CD4-positive, alpha-beta T cell (primary cell): ENCODE measurements at regions not wholly inside any gene's neighbourhood (a gene's known extent, or its start where the extent isn't known, plus 50 kb on each side); places are given as distances from the start of the nearest gene placed in this dataset.

Experiments used
- ATAC-seq: fragments of 200-7000 bp; cut with Tn5 transposase; one replicate; pipeline ENCODE4 v1.10.0; 2022; ENCODE audit warnings: mild to moderate bottlenecking; ENCODE audit not compliant: poor library complexity
- CTCF ChIA-PET: fragments of 350-600 bp; sonication (Branson Sonifier 250); formaldehyde crosslinking; loops from one replicate; lab custom pipeline; 2021; ENCODE audit warnings: antibody characterized with exemption, inconsistent platforms; lab: Charles Lee
- POLR2A ChIA-PET: fragments of 350-600 bp; sonication (Branson Sonifier 250); formaldehyde crosslinking; loops from one replicate; lab custom pipeline; 2021; ENCODE audit warnings: antibody characterized with exemption, inconsistent platforms; lab: Charles Lee
- DNase-seq, 14 experiments: peaks; one replicate each; pipeline ENCODE4 v3.0.0-alpha.2; 2013 to 2020; ENCODE audit warnings: mixed read lengths in 2 of 14
- H3K27ac ChIP-seq, 2 donors: one replicate each; pipeline versions ENCODE4 v1.5.1 to v1.7.0; 2013; ENCODE audit warnings: low read length in 2 of 2, low read depth in 1 of 2, mild to moderate bottlenecking in 1 of 2
- H3K27me3 ChIP-seq, 2 experiments: 1 replicate in 1 of 2; 2 replicates in 1 of 2; pipeline versions ENCODE4 v1.6.1 to v1.7.0; 2013; ENCODE audit warnings: low read length in 2 of 2, control low read depth in 1 of 2, mild to moderate bottlenecking in 1 of 2, moderate library complexity in 1 of 2; ENCODE audit not compliant: insufficient read depth in 2 of 2, control insufficient read depth in 1 of 2
- H3K36me3 ChIP-seq: one replicate; pipeline ENCODE4 v1.6.1; 2013; ENCODE audit warnings: low read length, control low read depth; ENCODE audit not compliant: insufficient read depth
- H3K4me1 ChIP-seq: one replicate; pipeline ENCODE4 v1.6.1; 2013; ENCODE audit warnings: low read length, control low read depth; ENCODE audit not compliant: insufficient read depth
- H3K4me3 ChIP-seq: one replicate; pipeline ENCODE4 v1.5.1; 2013; ENCODE audit warnings: mild to moderate bottlenecking, low read length, moderate library complexity
- H3K9me3 ChIP-seq, 2 experiments: 1 replicate in 1 of 2; 2 replicates in 1 of 2; pipeline versions ENCODE4 v1.6.1 to v1.7.0; 2013; ENCODE audit warnings: low read length in 2 of 2, mild to moderate bottlenecking in 2 of 2, control low read depth in 1 of 2, moderate library complexity in 1 of 2; ENCODE audit not compliant: control insufficient read depth in 1 of 2, insufficient read depth in 1 of 2
- H3K27ac Mint-ChIP-seq: one replicate; pipeline ENCODE4 v1.8.0; 2020; ENCODE audit warnings: mixed read lengths
- H3K27me3 Mint-ChIP-seq: one replicate; pipeline ENCODE4 v1.8.0; 2021; ENCODE audit warnings: mixed read lengths
- H3K36me3 Mint-ChIP-seq: one replicate; pipeline ENCODE4 v1.8.0; 2021; ENCODE audit warnings: low read depth, mixed read lengths
- H3K4me1 Mint-ChIP-seq: one replicate; pipeline ENCODE4 v1.8.0; 2021; ENCODE audit warnings: low read depth, mixed read lengths
- H3K4me3 Mint-ChIP-seq: one replicate; pipeline ENCODE4 v1.8.0; 2020; ENCODE audit warnings: mild to moderate bottlenecking, mixed read lengths
- H3K9me3 Mint-ChIP-seq: one replicate; pipeline ENCODE4 v1.8.0; 2020; ENCODE audit warnings: mixed read lengths
- intact Hi-C, 2 experiments: fragments of 100-400 bp; cut with DNase I in 1 of 2; cut with micrococcal nuclease in 1 of 2; formaldehyde crosslinking; loops; one replicate each; pipeline versions ENCODE4 v1.15.1 to v1.9.0; 2023 to 2025; cut with DNase I, micrococcal nuclease
- TF ChIP-seq, protein P1 (sequence below): fragments of 200-600 bp; IDR thresholded peaks from one replicate; pipeline ENCODE4 v1.8.0; 2022; ENCODE audit warnings: antibody characterized with exemption, mild to moderate bottlenecking

DNA sequence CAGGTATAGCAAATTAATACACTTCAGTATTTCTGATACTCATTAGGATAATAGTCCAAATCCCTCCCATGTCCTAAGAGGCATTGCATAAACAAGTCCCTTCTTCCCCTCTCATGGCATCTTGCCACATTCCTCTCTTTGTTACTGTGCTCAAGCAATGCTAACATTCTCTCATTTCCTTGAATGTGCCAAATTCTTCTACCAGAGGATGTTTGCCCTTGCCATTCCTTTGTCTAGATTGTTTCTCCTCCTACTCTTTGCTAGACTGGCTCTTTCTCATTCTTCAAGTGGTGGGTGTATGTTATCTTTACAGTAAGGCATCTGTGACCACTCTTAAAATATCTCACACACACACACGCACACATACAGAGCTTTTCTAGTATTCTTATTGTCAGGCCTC lies 621.0 kb upstream of the CXADR start:
- TF ChIP-seq, protein P1, sequence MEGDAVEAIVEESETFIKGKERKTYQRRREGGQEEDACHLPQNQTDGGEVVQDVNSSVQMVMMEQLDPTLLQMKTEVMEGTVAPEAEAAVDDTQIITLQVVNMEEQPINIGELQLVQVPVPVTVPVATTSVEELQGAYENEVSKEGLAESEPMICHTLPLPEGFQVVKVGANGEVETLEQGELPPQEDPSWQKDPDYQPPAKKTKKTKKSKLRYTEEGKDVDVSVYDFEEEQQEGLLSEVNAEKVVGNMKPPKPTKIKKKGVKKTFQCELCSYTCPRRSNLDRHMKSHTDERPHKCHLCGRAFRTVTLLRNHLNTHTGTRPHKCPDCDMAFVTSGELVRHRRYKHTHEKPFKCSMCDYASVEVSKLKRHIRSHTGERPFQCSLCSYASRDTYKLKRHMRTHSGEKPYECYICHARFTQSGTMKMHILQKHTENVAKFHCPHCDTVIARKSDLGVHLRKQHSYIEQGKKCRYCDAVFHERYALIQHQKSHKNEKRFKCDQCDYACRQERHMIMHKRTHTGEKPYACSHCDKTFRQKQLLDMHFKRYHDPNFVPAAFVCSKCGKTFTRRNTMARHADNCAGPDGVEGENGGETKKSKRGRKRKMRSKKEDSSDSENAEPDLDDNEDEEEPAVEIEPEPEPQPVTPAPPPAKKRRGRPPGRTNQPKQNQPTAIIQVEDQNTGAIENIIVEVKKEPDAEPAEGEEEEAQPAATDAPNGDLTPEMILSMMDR, result no peak
- no peak overlapping the region for H3K27ac ChIP-seq
- DNase-seq (no peak), ATAC-seq (no peak)
- H3K36me3 ChIP-seq, result no peaks in the 10 kb centered on the region
- CTCF ChIA-PET, result no interaction called here
- no peak overlapping the region for H3K4me3 ChIP-seq
- H3K36me3 Mint-ChIP-seq, result no peaks in the 10 kb centered on the region
- H3K27ac Mint-ChIP-seq, result no peak overlapping the region
- intact Hi-C loops, result no loop called here
- no peak overlapping the region for H3K4me3 Mint-ChIP-seq
- H3K4me1 Mint-ChIP-seq, result no peaks in the 10 kb centered on the region
- POLR2A ChIA-PET, result no interaction called here
- no peaks in the 10 kb centered on the region for H3K27me3 Mint-ChIP-seq
- no peaks in the 10 kb centered on the region for H3K9me3 Mint-ChIP-seq
- H3K9me3 ChIP-seq, result no peaks in the 10 kb centered on the region
- H3K27me3 ChIP-seq, result no peaks in the 10 kb centered on the region
- H3K4me1 ChIP-seq, result no peaks in the 10 kb centered on the region

DNA sequence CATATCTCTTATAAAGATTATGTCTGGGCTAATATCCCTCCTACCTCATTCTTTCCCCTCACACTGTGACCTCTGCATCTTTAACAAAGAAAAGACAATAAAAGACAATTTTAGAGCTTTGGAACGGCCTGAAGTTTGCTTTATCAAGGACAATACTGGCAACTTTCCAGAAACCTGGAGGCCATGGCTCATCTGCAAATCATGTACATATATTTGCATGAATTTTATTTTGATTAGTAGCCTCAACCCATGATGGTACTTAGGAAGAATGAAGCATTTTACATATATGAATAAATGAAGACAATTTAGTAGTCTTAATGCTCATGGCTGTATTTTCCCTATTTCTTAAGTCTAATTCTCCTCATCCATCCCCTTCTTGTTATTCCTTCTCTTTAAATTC lies 612.2 kb upstream of the CXADR start:
- H3K9me3 Mint-ChIP-seq, result peaks cover 10% of the 10 kb centered on the region
- Histone ChIP-seq H3K36me3 (no peaks in the 10 kb centered on the region), H3K4me3 (no peak overlapping the region), H3K9me3 (no peaks in the 10 kb centered on the region), H3K27ac (no peak overlapping the region), H3K27me3 (no peaks in the 10 kb centered on the region), H3K4me1 (no peaks in the 10 kb centered on the region)
- H3K4me3 Mint-ChIP-seq, result no peak overlapping the region
- POLR2A ChIA-PET, result no interaction called here
- H3K27ac Mint-ChIP-seq, result no peak overlapping the region
- ATAC-seq (no peak), DNase-seq (no peak)
- H3K4me1 Mint-ChIP-seq, result no peaks in the 10 kb centered on the region
- intact Hi-C loops, result no loop called here
- TF ChIP-seq, protein P1, result no peak
- CTCF ChIA-PET, result no interaction called here
- H3K27me3 Mint-ChIP-seq, result no peaks in the 10 kb centered on the region
- no peaks in the 10 kb centered on the region for H3K36me3 Mint-ChIP-seq

DNA sequence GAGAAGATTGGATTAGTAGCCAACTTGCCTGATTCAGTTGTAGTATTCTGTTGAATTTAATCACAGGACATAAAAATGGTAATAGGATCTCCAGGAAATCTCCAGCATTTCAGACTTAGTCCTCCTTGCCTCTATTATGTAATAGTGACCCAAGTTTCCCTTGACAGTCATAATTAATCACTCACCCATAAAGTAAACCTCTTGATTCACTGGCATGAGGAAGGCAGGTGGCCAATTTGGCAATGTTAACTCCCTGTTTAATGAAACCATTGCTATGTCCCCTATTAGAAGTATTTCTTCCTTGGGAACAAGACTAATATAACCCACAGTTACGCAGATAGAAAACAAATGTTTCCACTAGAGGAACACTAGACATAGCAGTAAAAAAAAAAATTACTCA lies 604.8 kb upstream of the CXADR start:
- Histone ChIP-seq H3K36me3 (no peaks in the 10 kb centered on the region), H3K27ac (no peak overlapping the region), H3K27me3 (no peaks in the 10 kb centered on the region), H3K9me3 (no peaks in the 10 kb centered on the region), H3K4me3 (no peak overlapping the region), H3K4me1 (no peaks in the 10 kb centered on the region)
- no peak overlapping the region for H3K4me3 Mint-ChIP-seq
- intact Hi-C loops, result no loop called here
- TF ChIP-seq, protein P1, result no peak
- DNase-seq, result no peak
- POLR2A ChIA-PET, result no interaction called here
- no peak overlapping the region for H3K27ac Mint-ChIP-seq
- no peaks in the 10 kb centered on the region for H3K4me1 Mint-ChIP-seq
- CTCF ChIA-PET, result no interaction called here
- ATAC-seq, result no peak
- peaks cover 17% of the 10 kb centered on the region for H3K9me3 Mint-ChIP-seq
- no peaks in the 10 kb centered on the region for H3K36me3 Mint-ChIP-seq
- no peaks in the 10 kb centered on the region for H3K27me3 Mint-ChIP-seq
